Heart left ventricle (tissue), 13 donors: ENCODE measurements at regions not wholly inside any gene's neighbourhood (a gene's known extent, or its start where the extent isn't known, plus 50 kb on each side); places are given as distances from the start of the nearest gene placed in this dataset.

ENCODE experiments used
- POLR2A ChIP-seq, 2 donors: fragments of 450-650 bp; IDR thresholded peaks; one replicate each; pipeline ENCODE4 v1.6.1; 2017; ENCODE audit warnings: antibody characterized with exemption in 2 of 2, mild to moderate bottlenecking in 2 of 2, moderate library complexity in 2 of 2
- TF ChIP-seq, protein P1 (sequence below), 12 donors: fragments of 200-600 bp; sonication (generic) in 4 of 12; IDR thresholded peaks; one replicate each; pipeline versions ENCODE4 v1.5.0 to v1.8.0; 2018 to 2022; ENCODE audit warnings: antibody characterized with exemption in 12 of 12, mild to moderate bottlenecking in 5 of 12
- donor health status: ischemic (EF 13 %, LVEDD 7.1; RV severe dilation, severe dysfunction).
- donor health status: DM: no; HTN: yes; CAD: no.
- donor health status: DM: no; HTN: no; CAD: no.
- donor health status: ischemic (EF 25% LVEDD 6.9; RV normal size, moderate dysfunction).
- donor health status: ischemic (EF 25% LVEDD 5.7; RV mildly dilated, moderate dysfunction).
- donor health status: ischemic (EF 35%, LVEDD 5.7; RV mildly dilated, moderate dysfunction).
- donor health status: nonischemic (EF 11% LVEDD 7.7; RV severe dilation, severe dysfunction).
- donor health status: DM: yes; HTN: yes; CAD: no.
- donor health status: PGD.
- donor health status: ischemic (EF 29% LVEDD 5.4; RV normal size, mild dysfunction).
- donor health status: nonischemic (EF 23%, LVEDD 6.1; RV moderate dilation, normal function).

DNA sequence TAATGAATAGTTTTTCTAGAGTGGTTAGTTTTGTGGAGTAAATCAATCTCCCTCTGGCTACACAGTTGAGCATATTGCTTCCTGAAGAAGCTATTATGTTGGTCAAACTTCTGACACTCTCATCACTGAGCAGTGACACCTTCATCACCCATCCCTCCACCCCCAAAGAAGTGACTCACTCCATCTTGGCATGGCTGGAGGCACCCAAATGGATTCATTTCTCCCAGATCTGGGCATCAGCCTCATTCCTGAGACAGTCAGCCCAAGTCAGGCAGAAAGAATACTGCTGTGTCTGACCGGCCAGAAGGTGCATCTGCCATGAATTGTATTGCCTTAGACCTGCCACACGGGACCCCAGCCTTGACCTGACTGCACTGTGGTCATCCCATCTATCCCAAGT is 117.0 kb upstream of the HABP2 start:
- TF ChIP-seq POLR2A (IDR thresholded peaks at IDR 0.05), result no peak
- TF ChIP-seq, protein P1, sequence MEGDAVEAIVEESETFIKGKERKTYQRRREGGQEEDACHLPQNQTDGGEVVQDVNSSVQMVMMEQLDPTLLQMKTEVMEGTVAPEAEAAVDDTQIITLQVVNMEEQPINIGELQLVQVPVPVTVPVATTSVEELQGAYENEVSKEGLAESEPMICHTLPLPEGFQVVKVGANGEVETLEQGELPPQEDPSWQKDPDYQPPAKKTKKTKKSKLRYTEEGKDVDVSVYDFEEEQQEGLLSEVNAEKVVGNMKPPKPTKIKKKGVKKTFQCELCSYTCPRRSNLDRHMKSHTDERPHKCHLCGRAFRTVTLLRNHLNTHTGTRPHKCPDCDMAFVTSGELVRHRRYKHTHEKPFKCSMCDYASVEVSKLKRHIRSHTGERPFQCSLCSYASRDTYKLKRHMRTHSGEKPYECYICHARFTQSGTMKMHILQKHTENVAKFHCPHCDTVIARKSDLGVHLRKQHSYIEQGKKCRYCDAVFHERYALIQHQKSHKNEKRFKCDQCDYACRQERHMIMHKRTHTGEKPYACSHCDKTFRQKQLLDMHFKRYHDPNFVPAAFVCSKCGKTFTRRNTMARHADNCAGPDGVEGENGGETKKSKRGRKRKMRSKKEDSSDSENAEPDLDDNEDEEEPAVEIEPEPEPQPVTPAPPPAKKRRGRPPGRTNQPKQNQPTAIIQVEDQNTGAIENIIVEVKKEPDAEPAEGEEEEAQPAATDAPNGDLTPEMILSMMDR (IDR thresholded peaks at IDR 0.05), result no peak
